C1 segment of cervical spinal cord (tissue), 14 donors: ENCODE measurements at regions not wholly inside any gene's neighbourhood (a gene's known extent, or its start where the extent isn't known, plus 50 kb on each side); places are given as distances from the start of the nearest gene placed in this dataset.

Experiments used
- DNase-seq, 14 donors: peaks; one replicate each; lab custom pipeline; 2025; lab: John Stamatoyannopoulos, UW

GRCh38 chr1:111556325-111557037, 53.0 kb upstream of the ADORA3 start:
- DNase-seq = no peak

GRCh38 chr1:111559736-111560279, 56.4 kb upstream of the ADORA3 start:
- no peak for DNase-seq

GRCh38 chr1:111561328-111561727, 57.9 kb upstream of the ADORA3 start:
- no peak for DNase-seq

DNA sequence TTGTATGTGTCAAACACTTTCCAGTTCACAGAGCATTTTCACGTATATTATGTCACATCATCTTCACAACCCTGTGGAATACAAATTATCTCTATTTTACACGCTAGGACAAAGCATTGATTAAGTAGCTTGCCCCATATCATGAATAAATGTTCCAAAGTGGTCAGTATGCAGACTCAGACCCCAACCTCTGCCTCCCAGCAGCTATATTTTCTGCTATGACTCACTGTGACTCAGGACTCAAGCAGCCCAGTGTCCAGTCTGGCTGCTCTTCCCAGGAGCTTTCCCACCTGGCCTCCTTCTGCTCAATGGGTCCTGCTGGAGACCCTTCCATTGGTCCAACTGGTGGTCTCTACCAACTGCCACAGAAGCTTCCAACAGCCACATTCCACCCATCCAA, 56.0 kb upstream of the RAP1A start:
- DNase-seq = no peak

DNA sequence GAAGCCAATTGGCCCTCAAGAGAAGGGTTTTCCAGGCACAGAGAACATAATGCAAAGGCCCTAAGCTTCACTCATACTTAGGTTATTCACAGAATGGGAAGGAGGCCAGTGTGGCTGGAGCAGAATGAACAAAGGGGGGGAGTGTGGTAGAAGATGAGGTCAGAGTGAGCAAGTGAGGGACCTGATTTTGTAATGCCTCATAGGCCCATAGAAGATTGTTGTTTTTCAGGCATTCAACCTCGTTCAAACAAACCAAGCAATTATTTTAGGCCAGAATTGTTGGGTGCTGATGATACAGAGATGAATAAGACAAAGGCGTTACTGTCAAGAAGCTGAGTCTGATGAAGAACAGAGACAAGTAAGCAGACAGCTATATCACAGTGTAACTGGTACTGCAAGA, 54.5 kb upstream of the RAP1A start:
- peak in 7 of 14 donors; percentile 8 to 67 (median 39) for DNase-seq

- DNase-seq = peak in 1 of 14 donors; percentile 10
Observed at GRCh38 chr1:111565968-111566367, 53.6 kb upstream of the RAP1A start.

DNA sequence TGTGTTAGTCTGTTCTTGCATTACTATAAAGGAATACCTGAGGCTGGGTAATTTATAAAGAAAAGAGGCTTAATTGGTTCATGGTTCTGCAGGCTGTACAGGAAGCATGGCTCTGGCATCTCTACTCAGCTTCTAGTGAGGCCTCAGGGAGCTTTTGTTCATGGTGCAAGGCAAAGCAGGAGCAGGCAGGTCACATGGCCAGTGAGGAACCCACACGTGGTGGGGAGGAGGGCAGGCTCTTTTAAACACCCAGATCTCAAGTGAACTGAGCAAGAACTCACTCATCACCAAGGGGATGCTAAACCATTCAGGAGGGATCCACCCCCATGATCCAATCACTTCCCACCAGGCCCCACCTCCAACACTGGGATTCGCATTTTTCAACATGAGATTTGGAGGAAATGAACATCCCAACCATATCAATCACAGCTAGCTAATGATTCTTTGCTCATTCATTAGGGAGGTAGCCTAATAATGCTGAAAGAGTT, 51.4 kb upstream of the RAP1A start:
- no peak for DNase-seq
